ENCODE measurements at regions not wholly inside any gene's neighbourhood (a gene's known extent, or its start where the extent isn't known, plus 50 kb on each side); places are given as distances from the start of the nearest gene placed in this dataset.

GRCh38 chr3:187522890-187523289, 147.3 kb downstream of the SST start:
- Histone ChIP-seq H4K20me1 (ENCODE audit: insufficient read depth, low read length, poor library complexity, severe bottlenecking) (no peaks in the 10 kb centered on the region), H3F3A (ENCODE audit: low read depth) (no peaks in the 10 kb centered on the region), H3K27me3 (ENCODE audit: insufficient read depth, low read length, poor library complexity, severe bottlenecking) (no peaks in the 10 kb centered on the region), H3K9ac (ENCODE audit: low read depth, low read length, poor library complexity, severe bottlenecking) (no peak overlapping the region), H3K79me2 (ENCODE audit: insufficient read depth, low read length) (no peaks in the 10 kb centered on the region), H3K9me2 (replicated peaks; ENCODE audit: low read depth, low read length) (no peaks in the 10 kb centered on the region), H3K4me3 (ENCODE audit: low read length, poor library complexity, severe bottlenecking) (no peak overlapping the region), H3K9me3 (ENCODE audit: insufficient read depth, low read depth, low read length) (no peaks in the 10 kb centered on the region), H3K4me1 (ENCODE audit: insufficient read depth, low read length, poor library complexity, severe bottlenecking) (no peaks in the 10 kb centered on the region), H3K4me2 (ENCODE audit: low read depth, low read length, poor library complexity, severe bottlenecking) (no peak overlapping the region), H2AFZ (ENCODE audit: low read length) (no peak overlapping the region), H3K36me3 (ENCODE audit: insufficient read depth, low read length) (no peaks in the 10 kb centered on the region)
- TF ChIP-seq EZH2phosphoT487 (IDR thresholded peaks at IDR 0.05; ENCODE audit: borderline replicate concordance) (no peak), CTCF (conservative IDR thresholded peaks at IDR 0.05; ENCODE audit: low read length) (no peak)

DNA sequence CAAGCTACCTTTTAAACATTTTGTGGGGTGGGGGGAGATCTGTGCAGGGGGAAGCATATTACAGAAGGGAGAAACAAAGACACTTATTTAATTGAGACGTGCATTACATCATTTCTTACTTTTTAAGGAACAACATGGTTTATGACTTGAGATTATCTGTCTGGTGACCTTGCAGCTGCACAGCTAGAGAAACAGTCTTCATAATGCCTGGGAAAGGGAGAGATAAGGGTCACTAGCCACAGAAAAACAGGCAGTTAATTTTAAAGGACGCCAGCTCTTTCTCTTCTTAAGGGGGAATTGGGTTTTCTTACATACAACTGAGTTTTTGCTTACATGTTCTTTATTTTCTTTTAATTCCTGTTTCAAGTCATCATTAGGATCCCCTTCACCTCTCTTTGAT, 147.9 kb downstream of the SST start:
- no peak overlapping the region for H2AFZ ChIP-seq (ENCODE audit: low read length)
- no peaks in the 10 kb centered on the region for H3K27me3 ChIP-seq (ENCODE audit: insufficient read depth, low read length, poor library complexity, severe bottlenecking)
- H3F3A ChIP-seq (ENCODE audit: low read depth) = no peaks in the 10 kb centered on the region
- H3K9ac ChIP-seq (ENCODE audit: low read depth, low read length, poor library complexity, severe bottlenecking) = no peak overlapping the region
- TF ChIP-seq EZH2phosphoT487 (IDR thresholded peaks at IDR 0.05; ENCODE audit: borderline replicate concordance) (no peak), CTCF (conservative IDR thresholded peaks at IDR 0.05; ENCODE audit: low read length) (no peak)
- no peak overlapping the region for H3K4me2 ChIP-seq (ENCODE audit: low read depth, low read length, poor library complexity, severe bottlenecking)
- H3K36me3 ChIP-seq (ENCODE audit: insufficient read depth, low read length) = no peaks in the 10 kb centered on the region
- no peaks in the 10 kb centered on the region for H3K9me2 ChIP-seq (replicated peaks; ENCODE audit: low read depth, low read length)
- H3K4me3 ChIP-seq (ENCODE audit: low read length, poor library complexity, severe bottlenecking) = no peak overlapping the region
- no peaks in the 10 kb centered on the region for H3K9me3 ChIP-seq (ENCODE audit: insufficient read depth, low read depth, low read length)
- no peaks in the 10 kb centered on the region for H3K79me2 ChIP-seq (ENCODE audit: insufficient read depth, low read length)
- H3K4me1 ChIP-seq (ENCODE audit: insufficient read depth, low read length, poor library complexity, severe bottlenecking) = no peaks in the 10 kb centered on the region
- H4K20me1 ChIP-seq (ENCODE audit: insufficient read depth, low read length, poor library complexity, severe bottlenecking) = no peaks in the 10 kb centered on the region

DNA sequence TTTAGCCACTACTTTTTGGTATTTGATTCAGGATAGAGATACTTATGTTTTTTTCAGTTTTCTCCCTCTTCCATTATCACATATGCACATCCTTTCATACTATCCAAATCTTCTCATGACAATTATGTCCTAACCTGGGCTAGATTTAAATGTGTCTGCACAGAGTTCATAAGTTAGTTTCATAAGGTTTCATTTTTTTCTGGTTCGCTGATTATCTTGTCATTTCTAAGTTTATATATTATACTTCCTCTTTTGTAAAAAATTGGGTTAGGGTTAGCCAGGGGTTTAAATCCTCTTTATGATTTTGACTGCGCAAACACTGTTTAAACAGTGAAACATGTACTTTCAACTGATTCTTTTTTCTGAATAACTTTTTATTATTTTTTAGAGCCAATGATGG, 148.6 kb downstream of the SST start:
- no peak overlapping the region for H3K9ac ChIP-seq (ENCODE audit: low read depth, low read length, poor library complexity, severe bottlenecking)
- TF ChIP-seq CTCF (conservative IDR thresholded peaks at IDR 0.05; ENCODE audit: low read length) = no peak
- no peak for TF ChIP-seq EZH2phosphoT487 (IDR thresholded peaks at IDR 0.05; ENCODE audit: borderline replicate concordance)
- no peak overlapping the region for H2AFZ ChIP-seq (ENCODE audit: low read length)
- no peaks in the 10 kb centered on the region for H3K36me3 ChIP-seq (ENCODE audit: insufficient read depth, low read length)
- H3K4me1 ChIP-seq (ENCODE audit: insufficient read depth, low read length, poor library complexity, severe bottlenecking) = no peaks in the 10 kb centered on the region
- no peak overlapping the region for H3K4me3 ChIP-seq (ENCODE audit: low read length, poor library complexity, severe bottlenecking)
- no peaks in the 10 kb centered on the region for H3K27me3 ChIP-seq (ENCODE audit: insufficient read depth, low read length, poor library complexity, severe bottlenecking)
- no peaks in the 10 kb centered on the region for H3F3A ChIP-seq (ENCODE audit: low read depth)
- H3K9me3 ChIP-seq (ENCODE audit: insufficient read depth, low read depth, low read length) = no peaks in the 10 kb centered on the region
- H3K79me2 ChIP-seq (ENCODE audit: insufficient read depth, low read length) = no peaks in the 10 kb centered on the region
- H4K20me1 ChIP-seq (ENCODE audit: insufficient read depth, low read length, poor library complexity, severe bottlenecking) = no peaks in the 10 kb centered on the region
- no peak overlapping the region for H3K4me2 ChIP-seq (ENCODE audit: low read depth, low read length, poor library complexity, severe bottlenecking)
- H3K9me2 ChIP-seq (replicated peaks; ENCODE audit: low read depth, low read length) = no peaks in the 10 kb centered on the region

All from Loucy (cell line).